Mesendoderm (in vitro differentiated cells): ENCODE measurements at regions not wholly inside any gene's neighbourhood (a gene's known extent, or its start where the extent isn't known, plus 50 kb on each side); places are given as distances from the start of the nearest gene placed in this dataset.

Experiments
- DNase-seq: peaks from one replicate; pipeline ENCODE4 v3.0.0; 2013
- H2AK5ac ChIP-seq: 2 replicates; pipeline ENCODE4 v1.6.1; 2013; ENCODE audit warnings: low read length, inconsistent platforms
- H2BK120ac ChIP-seq: 2 replicates; pipeline ENCODE4 v1.6.1; 2013; ENCODE audit warnings: low read depth, mild to moderate bottlenecking, low read length, moderate library complexity, mixed read lengths
- H2BK15ac ChIP-seq: replicated peaks from 2 replicates; pipeline ENCODE4 v1.6.1; 2013; ENCODE audit warnings: low read depth, mild to moderate bottlenecking, moderate library complexity
- H2BK5ac ChIP-seq: 2 replicates; pipeline ENCODE4 v1.6.1; 2013; ENCODE audit warnings: low read length, inconsistent platforms
- H3K18ac ChIP-seq: 2 replicates; pipeline ENCODE4 v1.6.1; 2013; ENCODE audit warnings: mild to moderate bottlenecking, low read length, mixed read lengths
- H3K23ac ChIP-seq: one replicate; pipeline ENCODE4 v1.6.1; 2013; ENCODE audit warnings: low read length
- H3K27ac ChIP-seq: 2 replicates; pipeline ENCODE4 v1.5.1; 2013; ENCODE audit warnings: low read depth, mild to moderate bottlenecking, inconsistent platforms, low read length, moderate library complexity
- H3K27me3 ChIP-seq: 2 replicates; pipeline ENCODE4 v1.6.1; 2013; ENCODE audit warnings: low read length, control low read depth, mild to moderate bottlenecking, inconsistent platforms; ENCODE audit not compliant: insufficient read depth, poor library complexity
- H3K36me3 ChIP-seq: 2 replicates; pipeline ENCODE4 v1.6.1; 2013; ENCODE audit warnings: low read length, inconsistent platforms; ENCODE audit not compliant: control insufficient read depth, insufficient read depth
- H3K4ac ChIP-seq: one replicate; pipeline ENCODE4 v1.6.1; 2013; ENCODE audit warnings: low read depth, mild to moderate bottlenecking, low read length, moderate library complexity
- H3K4me1 ChIP-seq: 2 replicates; pipeline ENCODE4 v1.6.1; 2013; ENCODE audit warnings: low read depth, low read length, inconsistent platforms; ENCODE audit not compliant: control insufficient read depth
- H3K4me2 ChIP-seq: 2 replicates; pipeline ENCODE4 v1.6.1; 2013; ENCODE audit warnings: low read length
- H3K4me3 ChIP-seq: 2 replicates; pipeline ENCODE4 v1.5.1; 2013; ENCODE audit warnings: mild to moderate bottlenecking, low read length
- H3K56ac ChIP-seq: one replicate; pipeline ENCODE4 v1.6.1; 2013; ENCODE audit warnings: low read length
- H3K79me1 ChIP-seq: 2 replicates; pipeline ENCODE4 v1.6.1; 2013; ENCODE audit warnings: low read length, inconsistent platforms
- H3K79me2 ChIP-seq: 2 replicates; pipeline ENCODE4 v1.6.1; 2013; ENCODE audit warnings: mild to moderate bottlenecking, low read length; ENCODE audit not compliant: control insufficient read depth, insufficient read depth
- H3K9ac ChIP-seq: 2 replicates; pipeline ENCODE4 v1.6.1; 2013; ENCODE audit warnings: low read length, inconsistent platforms
- H4K5ac ChIP-seq: one replicate; pipeline ENCODE4 v1.6.1; 2013; ENCODE audit warnings: low read length
- H4K8ac ChIP-seq: one replicate; pipeline ENCODE4 v1.6.1; 2013; ENCODE audit warnings: low read depth, mild to moderate bottlenecking, control low read depth, low read length, moderate library complexity
- WGBS: extraction: QIAGEN DNeasy Blood & Tissue Kit; methylation state at CpG from one replicate; pipeline ENCODE4 v1.1.7; 2013; ENCODE audit warnings: low lambda C conversion rate, missing lambda C conversion rate; ENCODE audit not compliant: insufficient coverage; ENCODE audit errors: extremely low coverage; 5-methylcytosine and 5-hydroxymethylcytosine counted together

DNA sequence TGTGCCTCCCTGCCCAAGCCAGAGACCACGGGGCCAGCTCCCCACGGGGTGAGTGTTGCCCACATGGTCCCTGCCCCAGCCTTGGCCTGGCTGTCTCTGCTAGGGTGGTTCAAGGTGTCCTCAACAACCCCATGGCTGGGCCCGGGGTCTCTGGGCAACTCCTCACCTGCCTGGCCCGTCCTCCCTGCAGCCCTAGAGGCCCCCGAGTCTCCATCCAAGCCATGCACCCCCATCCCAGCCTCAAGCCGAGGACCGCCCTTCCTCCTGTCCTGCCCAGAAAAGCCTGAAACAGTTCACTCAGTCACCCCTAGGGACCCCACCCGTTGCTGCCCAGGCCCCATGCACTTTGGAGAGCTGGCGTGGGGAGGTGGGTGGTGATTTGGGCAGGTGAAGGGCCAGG, 120.9 kb downstream of the FAM53A start:
- Histone ChIP-seq H3K23ac (no peak overlapping the region), H3K18ac (no peak overlapping the region), H3K27me3 (no peaks in the 10 kb centered on the region), H3K4me3 (no peak overlapping the region), H3K4me1 (no peaks in the 10 kb centered on the region), H3K27ac (no peak overlapping the region), H3K4ac (no peak overlapping the region), H4K5ac (no peak overlapping the region), H3K79me2 (no peaks in the 10 kb centered on the region), H2BK5ac (no peak overlapping the region), H2BK120ac (no peak overlapping the region), H4K8ac (no peak overlapping the region), H3K56ac (no peak overlapping the region), H3K36me3 (no peaks in the 10 kb centered on the region), H2AK5ac (no peak overlapping the region), H2BK15ac (no peak overlapping the region), H3K4me2 (no peak overlapping the region), H3K79me1 (no peaks in the 10 kb centered on the region), H3K9ac (no peak overlapping the region)
- WGBS = no CpG with 5 or more reads among the region's 9 CpGs
- no peak for DNase-seq

DNA sequence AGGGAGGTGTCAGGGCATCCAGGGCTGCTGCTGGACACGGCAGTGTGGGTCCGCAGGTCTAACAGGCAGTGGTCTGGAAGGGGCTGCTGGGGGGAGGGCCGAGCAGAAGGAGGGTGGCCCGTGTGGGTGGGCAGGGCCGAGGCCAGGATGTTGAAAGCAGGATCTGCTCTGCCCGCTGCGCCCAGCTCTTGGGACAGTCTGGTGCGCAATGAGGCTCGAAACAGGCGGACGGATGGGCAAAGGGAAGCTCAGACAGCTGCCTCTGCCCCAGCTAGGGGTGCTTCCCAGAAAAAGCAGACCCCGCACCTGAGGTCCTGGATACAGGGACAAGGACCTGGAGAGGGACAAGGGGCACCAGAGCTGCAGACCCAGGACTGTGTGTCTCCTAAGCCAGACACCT, 121.3 kb downstream of the FAM53A start:
- H2BK15ac ChIP-seq = no peak overlapping the region
- no peaks in the 10 kb centered on the region for H3K36me3 ChIP-seq
- H3K79me1 ChIP-seq = no peaks in the 10 kb centered on the region
- H4K5ac ChIP-seq = no peak overlapping the region
- no peak overlapping the region for H4K8ac ChIP-seq
- no peak for DNase-seq
- no peak overlapping the region for H3K56ac ChIP-seq
- WGBS = no CpG with 5 or more reads among the region's 12 CpGs
- H3K27me3 ChIP-seq = no peaks in the 10 kb centered on the region
- H3K4me3 ChIP-seq = no peak overlapping the region
- H3K9ac ChIP-seq = no peak overlapping the region
- no peaks in the 10 kb centered on the region for H3K4me1 ChIP-seq
- no peak overlapping the region for H2AK5ac ChIP-seq
- no peak overlapping the region for H3K18ac ChIP-seq
- H2BK120ac ChIP-seq = no peak overlapping the region
- H3K4me2 ChIP-seq = no peak overlapping the region
- no peak overlapping the region for H2BK5ac ChIP-seq
- H3K27ac ChIP-seq = no peak overlapping the region
- H3K4ac ChIP-seq = no peak overlapping the region
- H3K23ac ChIP-seq = no peak overlapping the region
- H3K79me2 ChIP-seq = no peaks in the 10 kb centered on the region

- Histone ChIP-seq H2BK5ac (no peak overlapping the region), H4K5ac (no peak overlapping the region), H3K27me3 (no peaks in the 10 kb centered on the region), H3K4ac (no peak overlapping the region), H3K18ac (no peak overlapping the region), H3K56ac (no peak overlapping the region), H3K23ac (no peak overlapping the region), H2AK5ac (no peak overlapping the region), H2BK120ac (no peak overlapping the region), H3K9ac (no peak overlapping the region), H3K79me1 (no peaks in the 10 kb centered on the region), H3K4me1 (no peaks in the 10 kb centered on the region), H3K27ac (no peak overlapping the region), H3K36me3 (no peaks in the 10 kb centered on the region), H3K4me2 (no peak overlapping the region), H2BK15ac (no peak overlapping the region), H3K79me2 (no peaks in the 10 kb centered on the region), H4K8ac (no peak overlapping the region), H3K4me3 (no peak overlapping the region)
- no peak for DNase-seq
- WGBS = no CpG with 5 or more reads among the region's 19 CpGs
Observed at GRCh38 chr4:1562371-1562770, 121.7 kb downstream of the FAM53A start.

- Histone ChIP-seq H3K4me3 (no peak overlapping the region), H3K4me2 (no peak overlapping the region), H3K27me3 (no peaks in the 10 kb centered on the region), H4K8ac (no peak overlapping the region), H4K5ac (no peak overlapping the region), H2AK5ac (no peak overlapping the region), H3K4me1 (no peaks in the 10 kb centered on the region), H3K23ac (no peak overlapping the region), H3K18ac (no peak overlapping the region), H3K27ac (no peak overlapping the region), H3K36me3 (no peaks in the 10 kb centered on the region), H3K79me2 (no peaks in the 10 kb centered on the region), H2BK5ac (no peak overlapping the region), H3K9ac (no peak overlapping the region), H2BK15ac (no peak overlapping the region), H2BK120ac (no peak overlapping the region), H3K4ac (no peak overlapping the region), H3K79me1 (no peaks in the 10 kb centered on the region), H3K56ac (no peak overlapping the region)
- no peak for DNase-seq
- WGBS = no CpG with 5 or more reads among the region's 26 CpGs
Observed at GRCh38 chr4:1561286-1561990, 122.7 kb downstream of the FAM53A start.

GRCh38 chr4:1559896-1560650, 124.0 kb downstream of the FAM53A start:
- Histone ChIP-seq H3K56ac (no peak overlapping the region), H3K36me3 (no peaks in the 10 kb centered on the region), H4K8ac (no peak overlapping the region), H2BK5ac (no peak overlapping the region), H2BK120ac (no peak overlapping the region), H3K27me3 (no peaks in the 10 kb centered on the region), H3K79me1 (no peaks in the 10 kb centered on the region), H3K9ac (no peak overlapping the region), H4K5ac (no peak overlapping the region), H3K4me2 (no peak overlapping the region), H3K79me2 (no peaks in the 10 kb centered on the region), H3K27ac (no peak overlapping the region), H3K18ac (no peak overlapping the region), H3K4me1 (no peaks in the 10 kb centered on the region), H3K4ac (no peak overlapping the region), H2AK5ac (no peak overlapping the region), H2BK15ac (no peak overlapping the region), H3K4me3 (no peak overlapping the region), H3K23ac (no peak overlapping the region)
- no CpG with 5 or more reads among the region's 40 CpGs for WGBS
- no peak for DNase-seq
